H1 (cell line): ENCODE measurements at regions not wholly inside any gene's neighbourhood (a gene's known extent, or its start where the extent isn't known, plus 50 kb on each side); places are given as distances from the start of the nearest gene placed in this dataset.
"Not testable (repeated sequence)": the region's sequence is repeated elsewhere in the genome, so short reads cannot be mapped to it uniquely, and the experiment has no call there.

Source experiments
- CTCF ChIA-PET: fragments of 300-600 bp; sonication (Branson Sonifier 250); formaldehyde crosslinking; loops from one replicate; lab custom pipeline; 2021; ENCODE audit not compliant: partially characterized antibody; lab: Charles Lee
- POLR2A ChIA-PET: fragments of 300-600 bp; sonication (Branson Sonifier 250); formaldehyde crosslinking; loops from one replicate; lab custom pipeline; 2021; ENCODE audit warnings: inconsistent platforms; ENCODE audit not compliant: partially characterized antibody; lab: Charles Lee
- DNase-seq, 2 experiments: peaks; one replicate each; pipeline versions ENCODE4 v3.0.0 to v3.0.0-alpha.2; 2010 to 2022; ENCODE audit warnings: low spot score in 2 of 2, low read depth in 1 of 2, mixed read lengths in 1 of 2
- FAIRE-seq: peaks from 2 replicates; lab custom pipeline; 2011; peaks lifted over from hg19 to GRCh38; lab: Jason Lieb, UNC
- H2AFZ ChIP-seq: 2 replicates; pipeline ENCODE4 v1.8.1; 2012; ENCODE audit warnings: low read length, inconsistent platforms
- H2AK5ac ChIP-seq: 2 replicates; pipeline ENCODE4 v1.6.1; 2013; ENCODE audit warnings: low read depth, low read length
- H2BK120ac ChIP-seq: replicated peaks from 2 replicates; pipeline ENCODE3; 2013; ENCODE audit warnings: low read depth, low read length, inconsistent platforms
- H2BK12ac ChIP-seq: 2 replicates; pipeline ENCODE4 v1.6.1; 2013; ENCODE audit warnings: low read depth, low read length
- H2BK15ac ChIP-seq: 2 replicates; pipeline ENCODE4 v1.6.1; 2013; ENCODE audit warnings: low read length
- H2BK20ac ChIP-seq: 2 replicates; pipeline ENCODE4 v1.6.1; 2013; ENCODE audit warnings: low read length
- H2BK5ac ChIP-seq: 2 replicates; pipeline ENCODE4 v1.6.1; 2013; ENCODE audit warnings: low read depth, low read length
- H3K14ac ChIP-seq: 2 replicates; pipeline ENCODE4 v1.6.1; 2013; ENCODE audit warnings: inconsistent platforms; ENCODE audit not compliant: insufficient read length
- H3K18ac ChIP-seq: 2 replicates; pipeline ENCODE4 v1.6.1; 2013; ENCODE audit warnings: low read length; ENCODE audit errors: extremely low read depth
- H3K23ac ChIP-seq: 2 replicates; pipeline ENCODE4 v1.6.1; 2013; ENCODE audit warnings: inconsistent platforms; ENCODE audit not compliant: insufficient read length
- H3K23me2 ChIP-seq: 2 replicates; pipeline ENCODE4 v1.6.1; 2013; ENCODE audit warnings: low read depth, low read length
- H3K27ac ChIP-seq: 2 replicates; pipeline ENCODE4 v1.6.1; 2011; ENCODE audit warnings: low read depth, low read length, inconsistent platforms
- H3K27me3 ChIP-seq, 4 experiments: replicated peaks in 1 of 4; 1 replicate in 1 of 4; 2 replicates in 3 of 4; pipeline versions ENCODE4 v1.6.1 to v1.8.1; 2011 to 2013; ENCODE audit warnings: low read length in 3 of 4, mild to moderate bottlenecking in 3 of 4, inconsistent platforms in 2 of 4, mixed read lengths in 2 of 4, moderate library complexity in 1 of 4; ENCODE audit not compliant: control insufficient read depth in 3 of 4, insufficient read depth in 3 of 4; ENCODE audit errors: extremely low read depth in 1 of 4
- H3K36me3 ChIP-seq, 4 experiments: 2 replicates each; pipeline versions ENCODE4 v1.6.1 to v1.8.1; 2011 to 2013; ENCODE audit warnings: mild to moderate bottlenecking in 4 of 4, low read length in 3 of 4, moderate library complexity in 2 of 4, control low read depth in 1 of 4, inconsistent platforms in 1 of 4; ENCODE audit not compliant: insufficient read depth in 4 of 4, control insufficient read depth in 2 of 4
- H3K4ac ChIP-seq: replicated peaks from 2 replicates; pipeline ENCODE3; 2013; ENCODE audit warnings: low read length, low read depth, mixed read lengths, inconsistent platforms; ENCODE audit not compliant: insufficient read length
- H3K4me1 ChIP-seq, 4 experiments: replicated peaks in 1 of 4; 1 replicate in 1 of 4; 2 replicates in 3 of 4; pipeline versions ENCODE4 v1.6.1 to v1.8.1; 2011 to 2013; ENCODE audit warnings: low read length in 3 of 4, inconsistent platforms in 2 of 4, mixed read lengths in 1 of 4; ENCODE audit not compliant: insufficient read depth in 4 of 4, control insufficient read depth in 3 of 4
- H3K4me2 ChIP-seq, 2 experiments: 2 replicates each; pipeline versions ENCODE4 v1.6.1 to v1.8.1; 2011 to 2013; ENCODE audit warnings: low read depth in 2 of 2, low read length in 2 of 2, control low read depth in 1 of 2, inconsistent platforms in 1 of 2, mild to moderate bottlenecking in 1 of 2; ENCODE audit not compliant: insufficient read depth in 1 of 2
- H3K4me3 ChIP-seq, 4 experiments: fragments of 200-600, 300-600 bp in 1 of 4; sonication (generic), shearing (Covaris generic), sonication (Bioruptor Twin) in 1 of 4; 2 replicates each; pipeline versions ENCODE4 v1.5.1 to v1.8.1; 2011 to 2016; ENCODE audit warnings: low read length in 4 of 4, low read depth in 3 of 4, control low read depth in 2 of 4, inconsistent platforms in 2 of 4, mild to moderate bottlenecking in 2 of 4, mixed read lengths in 1 of 4, moderate library complexity in 1 of 4; ENCODE audit not compliant: insufficient read depth in 2 of 4; ENCODE audit errors: extremely low read depth in 1 of 4
- H3K56ac ChIP-seq: replicated peaks from 2 replicates; pipeline ENCODE3; 2013; ENCODE audit warnings: low read depth, mild to moderate bottlenecking, mixed read lengths, low read length, inconsistent platforms; ENCODE audit not compliant: insufficient read length
- H3K79me1 ChIP-seq: 2 replicates; pipeline ENCODE4 v1.6.1; 2013; ENCODE audit warnings: low read depth, low read length, control low read depth
- H3K79me2 ChIP-seq, 2 experiments: 2 replicates each; pipeline versions ENCODE4 v1.6.1 to v1.8.1; 2012 to 2013; ENCODE audit warnings: low read length in 2 of 2, mild to moderate bottlenecking in 2 of 2, inconsistent platforms in 1 of 2; ENCODE audit not compliant: insufficient read depth in 2 of 2, control insufficient read depth in 1 of 2
- H3K9ac ChIP-seq, 4 experiments: replicated peaks in 1 of 4; 1 replicate in 1 of 4; 2 replicates in 3 of 4; pipeline versions ENCODE4 v1.6.1 to v1.8.1; 2011 to 2013; ENCODE audit warnings: low read depth in 3 of 4, low read length in 3 of 4, control low read depth in 2 of 4, mild to moderate bottlenecking in 2 of 4, moderate library complexity in 2 of 4, inconsistent platforms in 1 of 4; ENCODE audit errors: extremely low read depth in 1 of 4
- H3K9me3 ChIP-seq, 2 experiments: 2 replicates each; pipeline versions ENCODE4 v1.6.1 to v1.8.1; 2012 to 2013; ENCODE audit warnings: mild to moderate bottlenecking in 2 of 2, moderate library complexity in 2 of 2, control low read depth in 1 of 2, inconsistent platforms in 1 of 2, low read depth in 1 of 2, low read length in 1 of 2, mixed read lengths in 1 of 2; ENCODE audit not compliant: insufficient read depth in 2 of 2
- H4K20me1 ChIP-seq, 2 experiments: replicated peaks in 1 of 2; 2 replicates each; pipeline versions ENCODE3 to v1.8.1; 2011 to 2013; ENCODE audit warnings: inconsistent platforms in 2 of 2, low read length in 2 of 2, mild to moderate bottlenecking in 1 of 2; ENCODE audit not compliant: insufficient read depth in 2 of 2, control insufficient read depth in 1 of 2
- H4K5ac ChIP-seq: 2 replicates; pipeline ENCODE4 v1.6.1; 2013; ENCODE audit warnings: low read length, low read depth, mixed read lengths, inconsistent platforms; ENCODE audit not compliant: insufficient read length
- H4K8ac ChIP-seq: 2 replicates; pipeline ENCODE4 v1.8.0; 2013; ENCODE audit warnings: mild to moderate bottlenecking, moderate library complexity, low read length, inconsistent platforms; ENCODE audit not compliant: insufficient read depth; ENCODE audit errors: extremely low read depth
- H4K91ac ChIP-seq: replicated peaks from 2 replicates; pipeline ENCODE3; 2013; ENCODE audit warnings: low read length, mixed read lengths, inconsistent platforms; ENCODE audit not compliant: insufficient read length
- WGBS, 2 experiments: shearing (Covaris generic) in 1 of 2; methylation state at CpG; one replicate each; pipeline versions ENCODE4 v1.1.6 to v1.1.7; 2013 to 2015; ENCODE audit warnings: low lambda C conversion rate in 2 of 2, mixed read lengths in 2 of 2, inconsistent platforms in 1 of 2, low coverage in 1 of 2, missing lambda C conversion rate in 1 of 2; ENCODE audit not compliant: insufficient replicate concordance in 2 of 2, insufficient coverage in 1 of 2, insufficient read length in 1 of 2; ENCODE audit errors: extremely low coverage in 1 of 2, missing lambda C conversion rate in 1 of 2; 5-methylcytosine and 5-hydroxymethylcytosine counted together

DNA sequence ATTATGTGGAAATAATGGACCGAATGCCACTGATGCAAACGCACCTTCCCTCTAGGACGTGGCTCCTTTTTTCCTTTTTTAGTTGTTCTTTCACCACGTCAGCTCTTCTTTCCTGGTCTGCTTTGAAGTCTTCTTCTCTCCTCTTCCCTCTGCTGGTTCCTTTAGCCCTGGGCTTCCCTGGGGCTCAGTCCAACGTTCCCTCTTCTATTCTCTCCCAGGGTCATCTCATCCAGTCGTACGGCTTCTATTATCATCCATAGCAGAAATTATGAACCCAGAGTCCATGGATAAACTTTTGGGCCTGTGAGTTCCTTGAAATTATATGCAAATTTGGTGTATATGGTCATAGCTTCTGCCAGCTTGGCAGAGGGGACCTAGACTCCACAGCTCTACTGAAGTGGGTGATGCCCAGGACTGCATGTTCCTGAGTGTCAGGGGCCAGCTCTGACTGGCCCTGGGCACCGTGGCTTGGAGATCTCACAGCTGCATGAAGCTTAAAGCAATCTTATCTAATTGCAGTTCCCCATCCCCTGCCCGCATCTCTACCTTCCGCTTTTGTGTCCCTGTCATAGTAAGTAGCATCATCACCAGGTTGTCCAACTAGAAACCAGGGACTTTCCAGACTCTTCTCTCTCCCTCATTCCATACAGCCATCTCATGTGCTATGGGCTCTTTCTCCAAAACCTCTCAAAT lies 746.3 kb upstream of the TPTE start:
- H4K8ac ChIP-seq, H3K4me3 ChIP-seq, H3K14ac ChIP-seq, H3K18ac ChIP-seq, FAIRE-seq, H3K23me2 ChIP-seq, H3K4me2 ChIP-seq, H2BK120ac ChIP-seq, H3K27me3 ChIP-seq, H3K4me1 ChIP-seq, H4K5ac ChIP-seq, H3K56ac ChIP-seq, H3K9ac ChIP-seq, H3K79me2 ChIP-seq, H2BK20ac ChIP-seq, H3K4ac ChIP-seq, H3K79me1 ChIP-seq, CTCF ChIA-PET, H4K91ac ChIP-seq, H2BK15ac ChIP-seq, H2BK12ac ChIP-seq, DNase-seq, POLR2A ChIA-PET, H2BK5ac ChIP-seq, H3K23ac ChIP-seq, H3K36me3 ChIP-seq, H2AK5ac ChIP-seq, H2AFZ ChIP-seq, H3K27ac ChIP-seq, H4K20me1 ChIP-seq: not testable (repeated sequence)
- WGBS, 2 experiments, result 84% methylated on average over 10 of the region's 10 CpGs; no CpG with 5 or more reads in 1 of the 2 experiments
- peaks cover 64 to 77% of the 10 kb centered on the region in 2 experiments for H3K9me3 ChIP-seq

DNA sequence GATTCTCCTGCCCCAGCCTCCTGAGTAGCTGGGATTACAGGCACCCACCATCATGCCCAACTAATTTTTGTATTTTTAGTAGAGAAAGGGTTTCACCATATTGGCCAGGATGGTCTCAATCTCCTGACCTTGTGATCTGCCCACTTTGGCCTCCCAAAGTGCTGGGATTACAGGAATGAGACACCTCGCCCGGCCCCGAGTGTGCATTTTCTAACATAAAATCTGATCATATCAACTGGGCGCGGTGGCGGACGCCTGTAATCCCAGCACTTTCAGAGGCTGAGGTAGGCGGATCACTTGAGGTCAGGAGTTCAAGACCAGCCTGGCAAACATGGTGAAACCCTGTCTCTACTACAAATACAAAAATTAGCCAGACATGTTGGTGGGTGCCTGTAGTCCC lies 745.5 kb upstream of the TPTE start:
- H3K9me3 ChIP-seq, result peaks cover 63 to 75% of the 10 kb centered on the region in 2 experiments

More for the DNA sequence above, 745.5 kb upstream of the TPTE start:
- H4K20me1 ChIP-seq, H3K14ac ChIP-seq, H3K56ac ChIP-seq, H2BK12ac ChIP-seq, H3K4me2 ChIP-seq, H2BK15ac ChIP-seq, H4K8ac ChIP-seq, H3K23ac ChIP-seq, FAIRE-seq, H3K79me1 ChIP-seq, H2BK5ac ChIP-seq, H2AFZ ChIP-seq, H2BK20ac ChIP-seq, H3K27me3 ChIP-seq, H4K5ac ChIP-seq, H3K4me3 ChIP-seq, H3K27ac ChIP-seq, H3K23me2 ChIP-seq, H3K18ac ChIP-seq, H3K4ac ChIP-seq, H3K36me3 ChIP-seq, H3K9ac ChIP-seq, CTCF ChIA-PET, H3K4me1 ChIP-seq, H2AK5ac ChIP-seq, DNase-seq, H4K91ac ChIP-seq, H3K79me2 ChIP-seq, POLR2A ChIA-PET, H2BK120ac ChIP-seq: not testable (repeated sequence)
- 77% methylated on average over 8 of the region's 8 CpGs; no CpG with 5 or more reads in 1 of the 2 experiments for WGBS, 2 experiments
